BE2C (cell line): ENCODE measurements at regions not wholly inside any gene's neighbourhood (a gene's known extent, or its start where the extent isn't known, plus 50 kb on each side); places are given as distances from the start of the nearest gene placed in this dataset.

Experiments
- DNase-seq: peaks from one replicate; pipeline ENCODE4 v3.0.0-alpha.2; 2020
- H3K27me3 ChIP-seq: fragments of 250-450 bp; sonication (Bioruptor Pico); 2 replicates; pipeline ENCODE4 v1.5.1; 2020; ENCODE audit warnings: mild to moderate bottlenecking
- H3K36me3 ChIP-seq: fragments of 250-450 bp; sonication (Bioruptor Pico); 2 replicates; pipeline ENCODE4 v1.5.1; 2020; ENCODE audit warnings: mild to moderate bottlenecking
- H3K4me1 ChIP-seq: fragments of 250-450 bp; sonication (Bioruptor Pico); 2 replicates; pipeline ENCODE4 v1.5.1; 2020
- H3K4me3 ChIP-seq: 2 replicates; pipeline ENCODE4 v1.5.1; 2011; ENCODE audit warnings: low read depth, low read length
- H3K9me3 ChIP-seq: fragments of 250-450 bp; sonication (Bioruptor Pico); 2 replicates; pipeline ENCODE4 v1.5.1; 2020
- TF ChIP-seq, protein P1 (sequence below): IDR thresholded peaks from 2 replicates; pipeline ENCODE4 v1.5.1; 2012; ENCODE audit warnings: mild to moderate bottlenecking, low read depth, low read length

GRCh38 chr6:22045261-22045912, 251.4 kb downstream of the PRL start:
- no peak for DNase-seq
- no peaks in the 10 kb centered on the region for H3K36me3 ChIP-seq
- H3K27me3 ChIP-seq, result no peaks in the 10 kb centered on the region
- no peaks in the 10 kb centered on the region for H3K9me3 ChIP-seq
- TF ChIP-seq, protein P1, sequence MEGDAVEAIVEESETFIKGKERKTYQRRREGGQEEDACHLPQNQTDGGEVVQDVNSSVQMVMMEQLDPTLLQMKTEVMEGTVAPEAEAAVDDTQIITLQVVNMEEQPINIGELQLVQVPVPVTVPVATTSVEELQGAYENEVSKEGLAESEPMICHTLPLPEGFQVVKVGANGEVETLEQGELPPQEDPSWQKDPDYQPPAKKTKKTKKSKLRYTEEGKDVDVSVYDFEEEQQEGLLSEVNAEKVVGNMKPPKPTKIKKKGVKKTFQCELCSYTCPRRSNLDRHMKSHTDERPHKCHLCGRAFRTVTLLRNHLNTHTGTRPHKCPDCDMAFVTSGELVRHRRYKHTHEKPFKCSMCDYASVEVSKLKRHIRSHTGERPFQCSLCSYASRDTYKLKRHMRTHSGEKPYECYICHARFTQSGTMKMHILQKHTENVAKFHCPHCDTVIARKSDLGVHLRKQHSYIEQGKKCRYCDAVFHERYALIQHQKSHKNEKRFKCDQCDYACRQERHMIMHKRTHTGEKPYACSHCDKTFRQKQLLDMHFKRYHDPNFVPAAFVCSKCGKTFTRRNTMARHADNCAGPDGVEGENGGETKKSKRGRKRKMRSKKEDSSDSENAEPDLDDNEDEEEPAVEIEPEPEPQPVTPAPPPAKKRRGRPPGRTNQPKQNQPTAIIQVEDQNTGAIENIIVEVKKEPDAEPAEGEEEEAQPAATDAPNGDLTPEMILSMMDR, result no peak
- H3K4me1 ChIP-seq, result no peaks in the 10 kb centered on the region; the same call in 1 of the 2 replicates
- H3K4me3 ChIP-seq, result no peak overlapping the region

GRCh38 chr6:22049002-22049401, 247.8 kb downstream of the PRL start:
- Histone ChIP-seq H3K4me3 (no peak overlapping the region), H3K4me1 (no peaks in the 10 kb centered on the region), H3K9me3 (no peaks in the 10 kb centered on the region), H3K27me3 (no peaks in the 10 kb centered on the region), H3K36me3 (no peaks in the 10 kb centered on the region)
- no peak for DNase-seq
- TF ChIP-seq, protein P1, result no peak

GRCh38 chr6:22053391-22053997, 243.3 kb downstream of the PRL start:
- no peaks in the 10 kb centered on the region for H3K36me3 ChIP-seq

DNA sequence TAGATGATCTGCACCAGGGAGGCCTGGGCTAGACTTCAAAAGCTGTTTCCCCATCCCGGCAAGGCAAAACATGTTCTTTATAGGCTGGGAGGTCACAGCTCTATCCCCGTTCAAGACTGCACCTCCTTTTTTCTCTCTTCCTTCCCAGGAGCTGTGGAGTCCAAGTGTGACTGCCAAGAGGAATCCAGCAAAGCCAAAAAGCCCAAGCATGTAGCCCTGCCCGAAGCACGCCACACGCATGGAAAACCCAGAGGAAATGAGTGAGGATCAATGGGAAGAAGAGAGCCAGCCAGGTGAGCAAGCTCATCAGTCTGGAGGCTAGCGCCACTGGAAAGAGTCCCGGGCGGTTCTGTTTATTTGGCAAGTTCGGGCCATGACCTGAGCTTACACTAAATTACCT, 240.4 kb downstream of the PRL start:
- no peaks in the 10 kb centered on the region for H3K27me3 ChIP-seq
- no peaks in the 10 kb centered on the region for H3K9me3 ChIP-seq
- H3K4me3 ChIP-seq, result no peak overlapping the region
- no peaks in the 10 kb centered on the region for H3K36me3 ChIP-seq
- no peak for DNase-seq
- H3K4me1 ChIP-seq, result no peaks in the 10 kb centered on the region
- TF ChIP-seq, protein P1, result no peak

More at GRCh38 chr6:22053391-22053997, 243.3 kb downstream of the PRL start:
- Histone ChIP-seq H3K27me3 (no peaks in the 10 kb centered on the region), H3K4me1 (no peaks in the 10 kb centered on the region), H3K9me3 (no peaks in the 10 kb centered on the region), H3K4me3 (no peak overlapping the region)
- TF ChIP-seq, protein P1, result no peak
- no peak for DNase-seq

DNA sequence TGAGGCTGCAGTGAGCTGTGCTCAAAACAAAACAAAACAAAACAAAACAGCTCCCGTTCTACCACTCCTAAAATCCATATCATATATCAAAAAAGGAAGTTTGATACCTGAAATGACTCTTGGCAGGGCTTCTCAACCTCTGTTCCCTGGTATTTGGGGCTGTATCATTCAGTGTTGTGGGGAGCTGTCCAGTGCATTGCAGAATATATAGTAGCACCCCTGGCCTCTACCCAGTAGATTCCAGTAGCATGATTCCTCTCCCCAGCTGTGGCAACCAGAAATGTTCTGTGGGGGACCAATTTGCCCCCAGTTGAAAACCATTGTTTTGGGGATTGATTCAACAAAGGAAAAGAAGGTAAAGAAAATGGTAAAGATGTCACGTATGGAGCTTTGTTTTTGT, 238.9 kb downstream of the PRL start:
- Histone ChIP-seq H3K9me3 (no peaks in the 10 kb centered on the region), H3K4me1 (no peaks in the 10 kb centered on the region), H3K4me3 (no peak overlapping the region), H3K27me3 (no peaks in the 10 kb centered on the region), H3K36me3 (no peaks in the 10 kb centered on the region)
- no peak for DNase-seq
- TF ChIP-seq, protein P1, result no peak

DNA sequence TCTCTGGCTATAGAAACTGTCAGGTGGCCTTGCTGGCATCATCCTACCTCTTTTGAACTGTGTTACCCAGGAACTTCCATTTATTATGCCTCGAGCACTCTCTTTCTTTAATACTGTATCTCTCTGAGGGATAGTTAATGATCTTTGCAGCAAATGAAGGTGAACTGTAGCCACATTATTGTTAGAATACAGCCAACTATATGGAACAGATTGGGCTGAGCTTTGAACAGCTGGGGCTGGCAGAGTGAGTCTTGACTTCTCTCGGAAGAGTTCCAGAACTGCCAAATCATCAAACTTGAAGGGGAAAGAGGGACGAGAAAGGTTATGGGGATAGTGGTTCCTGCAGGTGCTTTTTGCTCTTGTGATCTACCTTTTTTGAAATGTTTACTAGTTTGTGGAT, 237.7 kb downstream of the PRL start:
- TF ChIP-seq, protein P1, result no peak
- H3K4me1 ChIP-seq, result no peaks in the 10 kb centered on the region
- no peaks in the 10 kb centered on the region for H3K36me3 ChIP-seq
- H3K4me3 ChIP-seq, result no peak overlapping the region
- H3K9me3 ChIP-seq, result no peaks in the 10 kb centered on the region
- no peak for DNase-seq
- H3K27me3 ChIP-seq, result no peaks in the 10 kb centered on the region
